ENCODE measurements at regions not wholly inside any gene's neighbourhood (a gene's known extent, or its start where the extent isn't known, plus 50 kb on each side); places are given as distances from the start of the nearest gene placed in this dataset.

DNA sequence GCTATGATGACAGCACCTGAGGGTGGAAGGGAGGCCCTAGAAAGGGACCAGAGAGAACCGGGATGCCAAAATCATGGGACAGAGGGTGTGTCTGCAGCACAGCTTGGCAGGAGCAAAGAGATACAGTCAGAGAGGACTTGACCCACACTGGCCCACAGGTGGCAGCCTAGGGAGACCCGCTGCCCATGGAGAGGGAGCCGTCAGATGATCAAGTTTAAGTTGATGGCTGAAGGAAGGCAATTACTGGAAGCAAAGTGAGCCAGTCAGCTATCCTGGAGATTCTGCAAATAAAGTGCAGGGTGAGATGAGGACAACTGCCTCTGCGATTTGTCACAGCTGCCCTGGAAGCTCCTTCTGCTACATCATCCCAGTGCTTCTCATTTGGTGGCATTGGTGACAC lies 74.0 kb downstream of the CMPK2 start:
- TF ChIP-seq, protein P1, sequence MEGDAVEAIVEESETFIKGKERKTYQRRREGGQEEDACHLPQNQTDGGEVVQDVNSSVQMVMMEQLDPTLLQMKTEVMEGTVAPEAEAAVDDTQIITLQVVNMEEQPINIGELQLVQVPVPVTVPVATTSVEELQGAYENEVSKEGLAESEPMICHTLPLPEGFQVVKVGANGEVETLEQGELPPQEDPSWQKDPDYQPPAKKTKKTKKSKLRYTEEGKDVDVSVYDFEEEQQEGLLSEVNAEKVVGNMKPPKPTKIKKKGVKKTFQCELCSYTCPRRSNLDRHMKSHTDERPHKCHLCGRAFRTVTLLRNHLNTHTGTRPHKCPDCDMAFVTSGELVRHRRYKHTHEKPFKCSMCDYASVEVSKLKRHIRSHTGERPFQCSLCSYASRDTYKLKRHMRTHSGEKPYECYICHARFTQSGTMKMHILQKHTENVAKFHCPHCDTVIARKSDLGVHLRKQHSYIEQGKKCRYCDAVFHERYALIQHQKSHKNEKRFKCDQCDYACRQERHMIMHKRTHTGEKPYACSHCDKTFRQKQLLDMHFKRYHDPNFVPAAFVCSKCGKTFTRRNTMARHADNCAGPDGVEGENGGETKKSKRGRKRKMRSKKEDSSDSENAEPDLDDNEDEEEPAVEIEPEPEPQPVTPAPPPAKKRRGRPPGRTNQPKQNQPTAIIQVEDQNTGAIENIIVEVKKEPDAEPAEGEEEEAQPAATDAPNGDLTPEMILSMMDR (IDR thresholded peaks at IDR 0.05): no peak
- no peak for TF ChIP-seq EZH2 (IDR thresholded peaks at IDR 0.05; ENCODE audit: borderline replicate concordance, insufficient read depth, low read depth, low read length, poor library complexity, severe bottlenecking)

Data from B cell (primary cell).